ENCODE measurements at regions not wholly inside any gene's neighbourhood (a gene's known extent, or its start where the extent isn't known, plus 50 kb on each side); places are given as distances from the start of the nearest gene placed in this dataset.

DNA sequence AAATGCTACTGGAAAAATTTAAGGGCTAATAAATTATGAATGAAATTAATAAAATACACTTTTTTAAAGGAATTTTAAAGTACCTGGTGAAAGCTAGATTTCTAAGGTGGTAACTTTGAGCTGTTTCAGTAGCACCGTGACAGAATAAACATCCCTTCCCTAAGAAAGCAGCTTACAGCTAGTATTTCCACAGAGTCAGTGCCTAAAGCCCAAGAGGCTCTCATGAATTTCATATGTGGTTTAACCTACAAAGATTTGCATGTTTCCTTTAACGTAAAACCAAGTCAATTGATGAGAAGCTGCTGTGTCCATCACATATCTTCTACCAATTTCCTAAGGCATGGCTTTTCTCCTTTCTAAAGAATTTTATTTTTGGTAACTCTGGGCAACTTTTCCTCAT is 56.8 kb downstream of the IFNG start:
- DNase-seq = no peak

DNA sequence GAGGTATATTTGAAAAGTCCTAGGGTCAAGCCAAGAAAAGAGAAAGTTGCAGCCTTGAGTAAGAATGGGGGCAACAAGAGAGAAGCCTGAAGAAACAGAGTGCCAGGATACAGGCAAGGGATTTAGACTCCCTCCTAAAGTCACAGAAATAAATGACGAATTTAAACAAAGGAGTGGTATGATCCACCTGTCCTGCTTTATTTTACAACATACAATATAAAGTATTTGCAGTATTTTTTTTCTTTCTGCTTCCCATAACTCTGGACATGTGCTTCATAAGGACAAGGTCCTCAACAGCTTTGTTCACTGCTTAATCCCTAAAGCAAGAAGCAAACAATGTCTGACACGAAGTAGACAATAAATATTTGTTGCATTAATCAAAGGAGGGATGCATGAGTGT is 57.4 kb downstream of the IFNG start:
- DNase-seq = no peak

DNA sequence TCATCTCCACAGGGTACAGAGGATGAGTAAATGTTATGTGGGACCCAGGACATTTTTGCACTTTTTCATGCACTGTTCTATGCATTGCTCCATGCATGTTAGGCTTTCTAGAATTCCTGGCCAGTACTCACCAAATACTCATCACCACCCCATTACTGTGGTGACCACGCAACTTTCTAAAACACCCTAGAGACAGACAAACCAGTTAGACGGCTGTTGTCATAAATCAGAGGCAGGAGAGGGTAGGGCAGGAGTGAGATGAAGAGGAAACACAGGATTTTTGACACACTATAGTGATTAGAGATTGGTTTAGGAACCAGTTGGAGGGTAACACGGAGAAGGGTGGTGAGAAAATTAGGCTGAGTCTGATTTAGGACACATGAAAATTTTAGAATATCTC is 59.3 kb downstream of the IFNG start:
- no peak for DNase-seq

DNA sequence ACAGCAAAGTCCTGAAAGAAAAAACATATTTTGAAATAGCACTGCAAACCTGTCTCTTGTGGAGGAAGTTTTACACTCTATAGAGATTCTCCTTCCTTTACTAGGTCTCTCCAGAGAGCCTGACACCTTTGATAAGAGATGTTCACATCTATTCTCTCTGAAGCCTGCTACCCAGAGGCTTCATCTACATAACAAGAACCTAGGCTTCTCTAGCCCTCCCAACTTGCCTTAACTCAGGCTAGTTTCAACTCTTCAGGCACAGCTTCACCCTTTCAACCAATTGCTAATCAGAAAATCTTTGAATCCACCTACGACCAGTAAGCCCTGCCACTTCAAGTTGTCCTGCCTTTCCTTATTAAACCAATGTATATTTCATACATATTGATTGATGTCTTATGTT is 60.6 kb downstream of the IFNG start:
- no peak for DNase-seq

DNA sequence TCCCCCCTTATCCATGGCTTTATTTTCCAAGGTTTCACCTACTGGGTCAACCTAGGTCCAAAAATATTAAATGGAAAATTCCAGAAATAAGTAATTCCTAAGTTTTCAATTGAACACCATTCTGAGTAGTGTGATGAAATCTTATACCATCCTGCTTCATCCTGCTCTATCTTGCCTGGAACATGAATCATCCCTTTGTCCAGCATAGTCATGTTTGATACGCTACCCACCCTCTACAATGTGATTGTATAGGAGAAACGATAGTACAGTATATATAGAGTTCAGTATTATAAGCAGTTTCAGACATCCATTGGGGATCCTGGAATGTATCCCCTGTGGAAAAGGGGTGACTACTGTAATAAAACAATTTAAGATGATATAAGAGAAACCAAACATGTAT is 62.2 kb downstream of the IFNG start:
- DNase-seq = no peak

DNA sequence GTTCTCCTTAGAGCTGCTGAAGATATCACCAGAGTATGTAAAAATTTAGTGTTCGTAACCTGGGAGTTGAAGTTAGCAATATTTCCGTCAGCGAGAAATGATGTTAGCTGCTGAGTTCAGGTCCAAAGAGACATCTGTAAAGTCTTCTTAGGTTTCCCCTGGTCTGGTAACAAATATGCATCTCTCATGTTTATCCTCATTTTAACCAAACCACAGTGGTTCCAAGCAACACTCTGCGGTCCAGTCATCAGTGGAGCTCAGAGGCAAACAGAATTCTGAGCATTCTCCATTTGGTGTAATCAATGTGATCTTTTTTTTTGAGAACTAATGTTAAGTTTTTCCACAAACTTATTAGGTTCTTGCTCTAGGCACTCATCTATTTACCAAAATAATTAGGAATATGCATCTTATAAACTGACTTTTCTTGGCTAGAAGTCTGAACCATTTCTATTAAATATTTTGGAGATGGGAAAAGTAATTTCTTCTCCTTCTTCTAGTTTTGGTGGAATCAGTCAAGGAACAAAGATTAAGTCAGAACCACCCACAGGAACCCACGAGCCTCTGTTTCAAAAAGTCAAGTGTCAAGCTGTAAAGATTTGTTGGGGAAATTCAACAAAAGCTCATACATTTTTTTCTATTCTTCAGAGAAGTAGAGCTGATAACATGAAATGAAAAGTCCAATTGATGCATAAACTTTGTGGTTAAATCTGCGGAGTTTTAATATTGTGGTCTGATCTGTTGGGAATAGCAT is 64.7 kb downstream of the IFNG start:
- no peak for DNase-seq

DNA sequence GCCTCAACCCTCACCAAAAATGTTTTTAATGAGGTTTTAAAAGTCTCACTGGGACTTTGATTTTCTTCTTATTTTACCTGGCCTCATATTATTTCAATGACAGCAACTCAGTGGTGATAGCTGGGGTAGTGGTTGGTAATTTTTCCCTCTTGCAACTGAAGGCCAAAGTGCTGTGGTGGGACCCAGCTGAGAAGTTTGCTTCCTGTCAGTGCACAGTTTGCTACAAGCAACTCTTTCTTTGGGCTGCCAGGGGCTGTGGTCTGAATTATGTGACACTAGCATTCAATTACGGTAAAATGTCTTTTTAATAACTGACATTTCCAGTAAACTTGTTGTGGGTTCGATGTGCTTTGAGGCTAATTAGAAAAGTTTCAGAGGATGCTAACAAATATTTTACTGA is 65.3 kb downstream of the IFNG start:
- DNase-seq = no peak

DNA sequence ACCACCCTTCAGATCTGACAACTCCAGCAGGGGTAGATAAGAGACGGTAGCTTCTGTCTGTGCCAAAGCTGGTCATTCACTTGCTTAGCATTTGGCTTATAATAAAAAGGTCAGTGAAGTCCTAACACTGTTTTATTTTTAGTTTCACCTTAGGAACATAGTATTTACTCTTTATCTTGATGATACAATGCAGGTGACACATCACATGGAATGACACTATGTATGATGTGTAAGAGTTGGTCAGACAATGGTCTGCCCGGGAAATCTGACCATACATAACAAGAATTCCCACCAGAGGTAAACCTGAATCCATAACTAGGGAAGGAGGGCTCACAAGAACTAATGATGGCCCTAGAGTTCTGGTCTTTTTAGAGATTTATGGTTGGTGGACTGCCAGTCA is 66.6 kb downstream of the IFNG start:
- DNase-seq = no peak

DNA sequence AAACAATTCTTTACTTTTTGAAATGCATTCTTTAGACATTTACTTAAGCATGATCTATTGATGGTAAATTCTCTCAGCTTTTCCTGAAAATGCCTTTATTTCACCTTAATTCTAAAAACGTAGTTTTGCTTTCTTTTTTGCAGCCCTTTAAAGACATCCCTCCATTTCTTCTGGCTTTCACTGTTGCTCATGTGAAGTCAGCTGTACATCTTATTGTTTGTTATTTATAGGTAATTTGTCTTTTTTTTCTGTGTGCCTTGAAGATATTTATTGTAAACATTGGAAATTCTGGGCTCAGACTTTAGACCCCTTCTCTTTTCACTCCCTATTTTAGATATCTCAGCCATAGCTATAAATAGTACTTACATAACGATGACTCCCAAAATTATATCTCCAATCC is 70.4 kb downstream of the IFNG start:
- DNase-seq = no peak

DNA sequence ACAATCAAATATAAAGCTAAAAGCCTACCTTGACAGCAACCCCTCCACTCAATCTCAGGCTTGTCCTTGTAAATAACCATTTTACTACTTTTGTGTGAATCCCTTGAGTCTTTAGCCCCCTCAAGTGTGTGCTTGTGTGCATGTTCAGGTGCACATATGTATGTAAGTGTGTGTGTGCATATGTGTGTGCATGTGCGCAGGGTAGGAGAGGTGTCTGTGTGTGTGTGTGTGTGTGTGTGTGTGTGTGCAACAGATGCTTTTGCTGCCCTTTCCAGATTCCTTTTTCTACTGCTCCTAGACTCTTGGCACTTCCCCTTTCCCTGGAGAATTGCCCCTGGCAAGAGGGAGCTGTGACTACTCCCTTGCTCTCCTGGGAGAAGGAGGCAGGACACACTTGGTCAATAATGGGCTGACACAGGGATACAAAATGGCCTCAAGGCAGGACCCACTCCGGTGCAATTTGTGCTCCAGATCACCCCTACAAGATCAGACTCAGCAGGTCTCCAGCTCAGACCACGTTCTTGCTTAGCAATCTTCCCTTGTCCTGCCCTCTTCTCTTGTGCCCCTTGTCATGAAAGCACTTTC is 73.4 kb downstream of the IFNG start:
- no peak for DNase-seq

DNA sequence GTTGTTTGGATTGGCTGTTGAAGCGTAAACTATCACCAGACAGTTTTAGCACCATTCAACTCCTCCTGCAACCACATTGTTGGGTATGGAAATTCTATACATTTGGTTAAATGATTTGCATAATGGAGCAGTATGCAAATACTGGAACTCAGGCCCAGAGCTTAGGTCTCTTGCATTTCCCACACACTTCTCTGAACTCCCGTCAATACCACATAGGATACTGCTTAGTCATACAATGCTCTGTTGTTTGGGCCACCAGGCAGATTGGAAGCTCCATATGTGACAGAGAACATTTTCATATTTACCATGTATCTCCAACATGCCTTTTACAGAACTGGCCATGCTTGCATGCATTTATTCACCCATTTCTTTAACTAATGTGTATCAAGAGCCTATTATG is 78.0 kb downstream of the IFNG start:
- DNase-seq = no peak

DNA sequence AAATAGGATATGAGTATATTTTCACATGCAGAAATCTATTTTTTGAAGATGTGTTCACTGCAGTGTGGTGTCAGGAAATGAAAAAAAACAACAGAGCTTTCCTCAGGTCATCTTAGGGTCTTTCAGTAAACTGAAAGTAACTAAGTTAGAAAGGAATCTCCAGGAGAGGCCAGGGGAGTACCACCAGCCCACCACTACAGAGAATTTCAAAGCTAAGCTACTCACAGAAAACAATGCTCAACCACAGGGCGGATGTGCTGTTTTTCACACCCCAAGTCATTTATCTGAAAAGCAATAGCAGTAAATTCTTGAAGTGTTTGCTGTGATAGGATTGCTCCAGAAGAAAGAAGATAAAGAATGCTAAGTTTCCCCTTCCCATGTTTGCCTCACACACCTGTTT is 79.0 kb downstream of the IFNG start:
- DNase-seq = peak; percentile 8

DNA sequence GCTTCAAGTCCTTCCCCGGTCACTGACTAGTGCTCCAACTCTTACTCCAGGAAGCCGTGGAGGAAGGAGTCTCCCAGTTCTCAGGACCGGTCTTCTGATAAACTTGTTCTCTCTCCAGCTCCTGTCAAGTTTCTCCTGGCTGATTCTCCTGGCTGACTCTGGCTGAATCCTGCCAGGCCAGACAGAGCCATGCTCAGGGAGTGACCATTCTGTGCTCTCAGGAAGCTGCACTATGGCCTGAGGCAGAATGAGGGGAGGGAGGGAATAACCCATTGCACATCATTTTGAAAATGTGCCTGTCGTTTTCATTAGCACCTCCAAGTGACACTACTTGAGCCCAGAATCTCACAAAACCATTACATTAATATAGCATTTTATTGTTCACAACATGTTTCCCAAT is 80.8 kb downstream of the IFNG start:
- DNase-seq = no peak

DNA sequence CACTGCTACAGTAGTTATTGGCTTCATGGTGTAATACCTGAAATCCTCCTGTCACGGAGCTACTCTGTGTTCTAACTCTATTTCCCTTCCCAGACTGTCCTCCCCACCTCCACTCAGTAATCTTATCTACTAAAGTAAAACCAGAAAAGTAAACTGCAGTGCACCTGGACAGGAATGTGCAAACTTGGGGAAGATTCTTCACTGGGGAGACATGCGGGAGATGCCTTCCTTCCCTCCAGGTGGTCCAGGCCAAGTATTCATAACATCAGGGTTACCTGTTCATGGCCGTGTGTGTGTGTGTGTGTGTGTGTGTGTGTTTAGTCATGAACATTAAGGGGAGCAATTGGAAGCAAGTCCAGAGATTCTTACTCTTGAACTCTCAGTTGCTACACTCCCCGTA is 84.1 kb downstream of the IFNG start:
- DNase-seq = no peak

DNA sequence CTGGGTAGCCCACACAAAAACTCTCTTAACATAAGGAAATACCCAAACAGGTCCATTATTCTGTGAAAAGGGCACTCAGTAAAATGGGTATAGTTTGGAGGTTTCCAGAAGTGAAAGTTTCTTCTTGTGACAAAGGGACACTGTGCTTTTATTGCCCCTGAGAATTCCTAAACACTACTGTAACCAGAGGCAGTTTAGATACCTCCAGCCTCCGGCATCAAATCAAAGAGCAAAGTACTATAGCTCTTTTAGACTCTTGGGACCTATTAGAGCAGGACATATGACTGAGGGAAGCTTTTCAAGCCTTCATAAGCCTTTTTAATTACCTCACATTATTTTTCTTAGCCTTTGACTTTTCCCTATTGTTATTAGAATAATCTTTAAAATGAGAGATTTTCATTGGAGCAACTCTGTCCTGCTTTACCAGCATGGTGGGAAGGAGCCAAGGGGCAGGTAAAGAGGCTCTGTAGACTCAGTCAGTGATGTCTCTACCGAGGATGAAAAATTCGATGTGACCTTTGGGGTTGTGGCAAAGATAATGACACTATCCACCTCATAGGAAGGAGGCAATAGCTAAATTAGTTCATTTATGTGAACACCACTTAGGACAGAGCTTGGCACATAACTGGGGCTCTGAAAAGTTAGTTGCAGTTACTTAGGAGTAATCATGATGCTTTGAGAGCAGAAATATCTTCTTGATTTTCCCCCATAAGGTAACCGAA is 85.1 kb downstream of the IFNG start:
- DNase-seq = no peak

DNA sequence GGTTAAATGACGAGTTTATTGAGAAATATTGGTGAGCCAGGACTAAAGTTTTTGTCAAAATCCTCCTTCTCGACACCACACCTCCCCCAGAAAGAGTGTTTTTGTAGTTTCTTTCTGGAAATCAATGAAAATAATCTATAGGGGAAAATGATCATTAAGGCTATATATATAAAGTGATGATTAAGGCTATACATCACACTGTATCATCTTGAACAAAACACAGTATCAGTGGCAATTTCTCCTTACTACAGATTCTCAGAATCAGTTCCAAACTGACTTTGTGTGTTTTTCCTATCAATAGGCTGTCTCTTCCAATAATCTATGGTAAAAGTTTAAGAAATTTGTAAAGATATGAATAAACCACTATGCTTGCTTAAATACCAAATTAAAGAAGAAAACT is 81.7 kb downstream of the IFNG-AS1 start:
- no peak for DNase-seq

Data from activated CD4-positive, alpha-beta T cell treated with anti-CD3 and anti-CD28 coated beads for 48 hours (primary cell).